ENCODE measurements at regions not wholly inside any gene's neighbourhood (a gene's known extent, or its start where the extent isn't known, plus 50 kb on each side); places are given as distances from the start of the nearest gene placed in this dataset.

- TF ChIP-seq, protein P1, sequence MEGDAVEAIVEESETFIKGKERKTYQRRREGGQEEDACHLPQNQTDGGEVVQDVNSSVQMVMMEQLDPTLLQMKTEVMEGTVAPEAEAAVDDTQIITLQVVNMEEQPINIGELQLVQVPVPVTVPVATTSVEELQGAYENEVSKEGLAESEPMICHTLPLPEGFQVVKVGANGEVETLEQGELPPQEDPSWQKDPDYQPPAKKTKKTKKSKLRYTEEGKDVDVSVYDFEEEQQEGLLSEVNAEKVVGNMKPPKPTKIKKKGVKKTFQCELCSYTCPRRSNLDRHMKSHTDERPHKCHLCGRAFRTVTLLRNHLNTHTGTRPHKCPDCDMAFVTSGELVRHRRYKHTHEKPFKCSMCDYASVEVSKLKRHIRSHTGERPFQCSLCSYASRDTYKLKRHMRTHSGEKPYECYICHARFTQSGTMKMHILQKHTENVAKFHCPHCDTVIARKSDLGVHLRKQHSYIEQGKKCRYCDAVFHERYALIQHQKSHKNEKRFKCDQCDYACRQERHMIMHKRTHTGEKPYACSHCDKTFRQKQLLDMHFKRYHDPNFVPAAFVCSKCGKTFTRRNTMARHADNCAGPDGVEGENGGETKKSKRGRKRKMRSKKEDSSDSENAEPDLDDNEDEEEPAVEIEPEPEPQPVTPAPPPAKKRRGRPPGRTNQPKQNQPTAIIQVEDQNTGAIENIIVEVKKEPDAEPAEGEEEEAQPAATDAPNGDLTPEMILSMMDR (IDR thresholded peaks at IDR 0.05; ENCODE audit: low read depth, low read length) = no peak
- no peak for TF ChIP-seq MYC (IDR thresholded peaks at IDR 0.05; ENCODE audit: low read depth, low read length)
These were observed 424.8 kb upstream of the DMAC1 start for GRCh38 chr9:8224381-8224801.

Measured in NB4 (cell line).